HepG2 (cell line): ENCODE measurements at regions not wholly inside any gene's neighbourhood (a gene's known extent, or its start where the extent isn't known, plus 50 kb on each side); places are given as distances from the start of the nearest gene placed in this dataset.

Experiments
- ARNT ChIP-seq: fragments of 450-650 bp; IDR thresholded peaks from 2 replicates; pipeline ENCODE4 v1.6.1; 2017
- ARNTL ChIP-seq: sonication (generic); formaldehyde crosslinking; IDR thresholded peaks from 2 replicates; pipeline ENCODE4 v1.4.0; 2020; ENCODE audit warnings: mild to moderate bottlenecking, missing genetic modification reagents
- PCBP2 ChIP-seq: fragments of 200-400 bp; formaldehyde crosslinking; optimal IDR thresholded peaks from 2 replicates; pipeline ENCODE3; 2018; ENCODE audit warnings: low read length, low read depth; ENCODE audit not compliant: poor library complexity, severe bottlenecking
- POLR2A ChIP-seq, 2 experiments: IDR thresholded peaks; 2 replicates each; pipeline ENCODE4 v1.6.1; 2011; ENCODE audit warnings: low read depth in 2 of 2, low read length in 2 of 2, mild to moderate bottlenecking in 1 of 2, moderate library complexity in 1 of 2; ENCODE audit not compliant: insufficient read depth in 1 of 2
- U2AF2 ChIP-seq: fragments of 200-400 bp; formaldehyde crosslinking; IDR thresholded peaks from 2 replicates; pipeline ENCODE4 v1.6.1; 2017; ENCODE audit warnings: low read depth, mild to moderate bottlenecking, low read length
- TF ChIP-seq, protein P1 (sequence below): sonication (generic); formaldehyde crosslinking; IDR thresholded peaks from 2 replicates; pipeline ENCODE4 v1.5.1; 2020; ENCODE audit warnings: missing genetic modification reagents, mild to moderate bottlenecking, borderline replicate concordance
- TF ChIP-seq, protein P2 (sequence below), 2 experiments: sonication (generic) in 1 of 2; formaldehyde crosslinking in 1 of 2; IDR thresholded peaks; 2 replicates each; pipeline versions ENCODE4 v1.4.0 to v1.6.1; 2018 to 2020; ENCODE audit warnings: missing genetic modification reagents in 2 of 2, borderline replicate concordance in 1 of 2, low read depth in 1 of 2, mild to moderate bottlenecking in 1 of 2, missing biosample characterization in 1 of 2
- TF ChIP-seq, protein P3 (sequence below): sonication (generic); formaldehyde crosslinking; IDR thresholded peaks from 2 replicates; pipeline ENCODE4 v1.4.0; 2020; ENCODE audit warnings: mild to moderate bottlenecking, missing genetic modification reagents
- TF ChIP-seq, protein P4 (sequence below): sonication (generic); formaldehyde crosslinking; IDR thresholded peaks from 2 replicates; pipeline ENCODE4 v1.5.0; 2020; ENCODE audit warnings: mild to moderate bottlenecking, missing genetic modification reagents, moderate library complexity

DNA sequence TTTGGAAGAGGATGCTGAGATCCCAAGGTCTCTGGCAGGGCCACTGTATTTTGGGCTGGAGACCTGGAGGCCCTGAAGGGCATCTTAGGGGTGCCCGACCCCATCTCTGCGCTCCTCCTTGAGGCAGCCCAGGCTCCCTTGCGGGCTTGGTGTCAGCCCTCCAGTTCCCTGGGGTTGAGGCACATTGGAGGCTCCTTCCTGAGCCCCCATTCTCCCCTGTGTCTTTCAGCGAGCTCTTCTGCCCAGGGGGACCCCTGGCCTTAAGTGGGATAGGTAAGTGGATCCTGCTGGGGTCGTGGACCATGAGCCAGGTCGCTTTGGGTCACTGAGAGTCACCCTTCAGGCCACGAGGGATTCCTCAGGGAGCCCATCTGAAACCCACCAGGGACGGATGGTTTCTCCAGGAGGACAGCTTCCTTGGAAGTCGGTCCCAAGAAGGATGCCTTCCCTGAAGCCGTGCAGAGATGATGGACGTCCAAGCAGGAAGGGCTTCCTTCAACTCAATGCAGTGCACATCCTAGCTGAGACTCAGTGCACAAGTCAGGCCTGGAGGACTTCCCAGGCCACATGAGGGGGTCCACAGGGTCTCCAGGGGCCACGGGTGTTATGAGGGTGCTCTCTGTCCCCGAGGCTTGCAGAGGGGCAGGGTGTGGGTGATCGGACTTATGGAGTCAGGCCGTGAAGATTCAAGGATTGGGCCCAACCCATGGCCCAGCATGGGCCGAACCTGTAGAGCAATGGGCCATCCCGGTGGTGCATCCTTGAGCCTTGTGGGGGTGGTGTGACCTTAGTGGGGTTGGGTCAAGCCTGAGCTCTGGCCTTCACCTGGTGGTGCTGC lies 224.3 kb downstream of the SNRPN start:
- TF ChIP-seq, protein P1, sequence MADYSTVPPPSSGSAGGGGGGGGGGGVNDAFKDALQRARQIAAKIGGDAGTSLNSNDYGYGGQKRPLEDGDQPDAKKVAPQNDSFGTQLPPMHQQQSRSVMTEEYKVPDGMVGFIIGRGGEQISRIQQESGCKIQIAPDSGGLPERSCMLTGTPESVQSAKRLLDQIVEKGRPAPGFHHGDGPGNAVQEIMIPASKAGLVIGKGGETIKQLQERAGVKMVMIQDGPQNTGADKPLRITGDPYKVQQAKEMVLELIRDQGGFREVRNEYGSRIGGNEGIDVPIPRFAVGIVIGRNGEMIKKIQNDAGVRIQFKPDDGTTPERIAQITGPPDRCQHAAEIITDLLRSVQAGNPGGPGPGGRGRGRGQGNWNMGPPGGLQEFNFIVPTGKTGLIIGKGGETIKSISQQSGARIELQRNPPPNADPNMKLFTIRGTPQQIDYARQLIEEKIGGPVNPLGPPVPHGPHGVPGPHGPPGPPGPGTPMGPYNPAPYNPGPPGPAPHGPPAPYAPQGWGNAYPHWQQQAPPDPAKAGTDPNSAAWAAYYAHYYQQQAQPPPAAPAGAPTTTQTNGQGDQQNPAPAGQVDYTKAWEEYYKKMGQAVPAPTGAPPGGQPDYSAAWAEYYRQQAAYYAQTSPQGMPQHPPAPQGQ (CRISPR knock-in tag), result no peak
- TF ChIP-seq POLR2A (IDR thresholded peaks at IDR 0.05; ENCODE audit: insufficient read depth in 1 of 2, low read depth in 2 of 2, low read length in 2 of 2) (no peak), U2AF2 (no peak), PCBP2 (no peak), ARNTL (no peak), ARNT (no peak)
- TF ChIP-seq, protein P2, sequence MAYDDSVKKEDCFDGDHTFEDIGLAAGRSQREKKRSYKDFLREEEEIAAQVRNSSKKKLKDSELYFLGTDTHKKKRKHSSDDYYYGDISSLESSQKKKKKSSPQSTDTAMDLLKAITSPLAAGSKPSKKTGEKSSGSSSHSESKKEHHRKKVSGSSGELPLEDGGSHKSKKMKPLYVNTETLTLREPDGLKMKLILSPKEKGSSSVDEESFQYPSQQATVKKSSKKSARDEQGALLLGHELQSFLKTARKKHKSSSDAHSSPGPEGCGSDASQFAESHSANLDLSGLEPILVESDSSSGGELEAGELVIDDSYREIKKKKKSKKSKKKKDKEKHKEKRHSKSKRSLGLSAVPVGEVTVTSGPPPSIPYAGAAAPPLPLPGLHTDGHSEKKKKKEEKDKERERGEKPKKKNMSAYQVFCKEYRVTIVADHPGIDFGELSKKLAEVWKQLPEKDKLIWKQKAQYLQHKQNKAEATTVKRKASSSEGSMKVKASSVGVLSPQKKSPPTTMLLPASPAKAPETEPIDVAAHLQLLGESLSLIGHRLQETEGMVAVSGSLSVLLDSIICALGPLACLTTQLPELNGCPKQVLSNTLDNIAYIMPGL (CRISPR knock-in tag; IDR thresholded peaks at IDR 0.05; ENCODE audit: borderline replicate concordance in 1 of 2, low read depth in 1 of 2), result no peak
- TF ChIP-seq, protein P3, sequence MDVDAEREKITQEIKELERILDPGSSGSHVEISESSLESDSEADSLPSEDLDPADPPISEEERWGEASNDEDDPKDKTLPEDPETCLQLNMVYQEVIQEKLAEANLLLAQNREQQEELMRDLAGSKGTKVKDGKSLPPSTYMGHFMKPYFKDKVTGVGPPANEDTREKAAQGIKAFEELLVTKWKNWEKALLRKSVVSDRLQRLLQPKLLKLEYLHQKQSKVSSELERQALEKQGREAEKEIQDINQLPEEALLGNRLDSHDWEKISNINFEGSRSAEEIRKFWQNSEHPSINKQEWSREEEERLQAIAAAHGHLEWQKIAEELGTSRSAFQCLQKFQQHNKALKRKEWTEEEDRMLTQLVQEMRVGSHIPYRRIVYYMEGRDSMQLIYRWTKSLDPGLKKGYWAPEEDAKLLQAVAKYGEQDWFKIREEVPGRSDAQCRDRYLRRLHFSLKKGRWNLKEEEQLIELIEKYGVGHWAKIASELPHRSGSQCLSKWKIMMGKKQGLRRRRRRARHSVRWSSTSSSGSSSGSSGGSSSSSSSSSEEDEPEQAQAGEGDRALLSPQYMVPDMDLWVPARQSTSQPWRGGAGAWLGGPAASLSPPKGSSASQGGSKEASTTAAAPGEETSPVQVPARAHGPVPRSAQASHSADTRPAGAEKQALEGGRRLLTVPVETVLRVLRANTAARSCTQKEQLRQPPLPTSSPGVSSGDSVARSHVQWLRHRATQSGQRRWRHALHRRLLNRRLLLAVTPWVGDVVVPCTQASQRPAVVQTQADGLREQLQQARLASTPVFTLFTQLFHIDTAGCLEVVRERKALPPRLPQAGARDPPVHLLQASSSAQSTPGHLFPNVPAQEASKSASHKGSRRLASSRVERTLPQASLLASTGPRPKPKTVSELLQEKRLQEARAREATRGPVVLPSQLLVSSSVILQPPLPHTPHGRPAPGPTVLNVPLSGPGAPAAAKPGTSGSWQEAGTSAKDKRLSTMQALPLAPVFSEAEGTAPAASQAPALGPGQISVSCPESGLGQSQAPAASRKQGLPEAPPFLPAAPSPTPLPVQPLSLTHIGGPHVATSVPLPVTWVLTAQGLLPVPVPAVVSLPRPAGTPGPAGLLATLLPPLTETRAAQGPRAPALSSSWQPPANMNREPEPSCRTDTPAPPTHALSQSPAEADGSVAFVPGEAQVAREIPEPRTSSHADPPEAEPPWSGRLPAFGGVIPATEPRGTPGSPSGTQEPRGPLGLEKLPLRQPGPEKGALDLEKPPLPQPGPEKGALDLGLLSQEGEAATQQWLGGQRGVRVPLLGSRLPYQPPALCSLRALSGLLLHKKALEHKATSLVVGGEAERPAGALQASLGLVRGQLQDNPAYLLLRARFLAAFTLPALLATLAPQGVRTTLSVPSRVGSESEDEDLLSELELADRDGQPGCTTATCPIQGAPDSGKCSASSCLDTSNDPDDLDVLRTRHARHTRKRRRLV (CRISPR knock-in tag), result no peak
- TF ChIP-seq, protein P4, sequence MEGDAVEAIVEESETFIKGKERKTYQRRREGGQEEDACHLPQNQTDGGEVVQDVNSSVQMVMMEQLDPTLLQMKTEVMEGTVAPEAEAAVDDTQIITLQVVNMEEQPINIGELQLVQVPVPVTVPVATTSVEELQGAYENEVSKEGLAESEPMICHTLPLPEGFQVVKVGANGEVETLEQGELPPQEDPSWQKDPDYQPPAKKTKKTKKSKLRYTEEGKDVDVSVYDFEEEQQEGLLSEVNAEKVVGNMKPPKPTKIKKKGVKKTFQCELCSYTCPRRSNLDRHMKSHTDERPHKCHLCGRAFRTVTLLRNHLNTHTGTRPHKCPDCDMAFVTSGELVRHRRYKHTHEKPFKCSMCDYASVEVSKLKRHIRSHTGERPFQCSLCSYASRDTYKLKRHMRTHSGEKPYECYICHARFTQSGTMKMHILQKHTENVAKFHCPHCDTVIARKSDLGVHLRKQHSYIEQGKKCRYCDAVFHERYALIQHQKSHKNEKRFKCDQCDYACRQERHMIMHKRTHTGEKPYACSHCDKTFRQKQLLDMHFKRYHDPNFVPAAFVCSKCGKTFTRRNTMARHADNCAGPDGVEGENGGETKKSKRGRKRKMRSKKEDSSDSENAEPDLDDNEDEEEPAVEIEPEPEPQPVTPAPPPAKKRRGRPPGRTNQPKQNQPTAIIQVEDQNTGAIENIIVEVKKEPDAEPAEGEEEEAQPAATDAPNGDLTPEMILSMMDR (CRISPR knock-in tag), result no peak
